H1 (cell line): ENCODE measurements at regions not wholly inside any gene's neighbourhood (a gene's known extent, or its start where the extent isn't known, plus 50 kb on each side); places are given as distances from the start of the nearest gene placed in this dataset.

Experiments
- CTCF ChIA-PET: fragments of 300-600 bp; sonication (Branson Sonifier 250); formaldehyde crosslinking; loops from one replicate; lab custom pipeline; 2021; ENCODE audit not compliant: partially characterized antibody; lab: Charles Lee
- POLR2A ChIA-PET: fragments of 300-600 bp; sonication (Branson Sonifier 250); formaldehyde crosslinking; loops from one replicate; lab custom pipeline; 2021; ENCODE audit warnings: inconsistent platforms; ENCODE audit not compliant: partially characterized antibody; lab: Charles Lee
- DNase-seq, 2 experiments: peaks; one replicate each; pipeline versions ENCODE4 v3.0.0 to v3.0.0-alpha.2; 2010 to 2022; ENCODE audit warnings: low spot score in 2 of 2, low read depth in 1 of 2, mixed read lengths in 1 of 2
- FAIRE-seq: peaks from 2 replicates; lab custom pipeline; 2011; peaks lifted over from hg19 to GRCh38; lab: Jason Lieb, UNC
- H2AFZ ChIP-seq: 2 replicates; pipeline ENCODE4 v1.8.1; 2012; ENCODE audit warnings: low read length, inconsistent platforms
- H2AK5ac ChIP-seq: 2 replicates; pipeline ENCODE4 v1.6.1; 2013; ENCODE audit warnings: low read depth, low read length
- H2BK120ac ChIP-seq: replicated peaks from 2 replicates; pipeline ENCODE3; 2013; ENCODE audit warnings: low read depth, low read length, inconsistent platforms
- H2BK12ac ChIP-seq: 2 replicates; pipeline ENCODE4 v1.6.1; 2013; ENCODE audit warnings: low read depth, low read length
- H2BK15ac ChIP-seq: 2 replicates; pipeline ENCODE4 v1.6.1; 2013; ENCODE audit warnings: low read length
- H2BK20ac ChIP-seq: 2 replicates; pipeline ENCODE4 v1.6.1; 2013; ENCODE audit warnings: low read length
- H2BK5ac ChIP-seq: 2 replicates; pipeline ENCODE4 v1.6.1; 2013; ENCODE audit warnings: low read depth, low read length
- H3K14ac ChIP-seq: 2 replicates; pipeline ENCODE4 v1.6.1; 2013; ENCODE audit warnings: inconsistent platforms; ENCODE audit not compliant: insufficient read length
- H3K18ac ChIP-seq: 2 replicates; pipeline ENCODE4 v1.6.1; 2013; ENCODE audit warnings: low read length; ENCODE audit errors: extremely low read depth
- H3K23ac ChIP-seq: 2 replicates; pipeline ENCODE4 v1.6.1; 2013; ENCODE audit warnings: inconsistent platforms; ENCODE audit not compliant: insufficient read length
- H3K23me2 ChIP-seq: 2 replicates; pipeline ENCODE4 v1.6.1; 2013; ENCODE audit warnings: low read depth, low read length
- H3K27ac ChIP-seq: 2 replicates; pipeline ENCODE4 v1.6.1; 2011; ENCODE audit warnings: low read depth, low read length, inconsistent platforms
- H3K27me3 ChIP-seq, 4 experiments: replicated peaks in 1 of 4; 1 replicate in 1 of 4; 2 replicates in 3 of 4; pipeline versions ENCODE4 v1.6.1 to v1.8.1; 2011 to 2013; ENCODE audit warnings: low read length in 3 of 4, mild to moderate bottlenecking in 3 of 4, inconsistent platforms in 2 of 4, mixed read lengths in 2 of 4, moderate library complexity in 1 of 4; ENCODE audit not compliant: control insufficient read depth in 3 of 4, insufficient read depth in 3 of 4; ENCODE audit errors: extremely low read depth in 1 of 4
- H3K36me3 ChIP-seq, 4 experiments: 2 replicates each; pipeline versions ENCODE4 v1.6.1 to v1.8.1; 2011 to 2013; ENCODE audit warnings: mild to moderate bottlenecking in 4 of 4, low read length in 3 of 4, moderate library complexity in 2 of 4, control low read depth in 1 of 4, inconsistent platforms in 1 of 4; ENCODE audit not compliant: insufficient read depth in 4 of 4, control insufficient read depth in 2 of 4
- H3K4ac ChIP-seq: replicated peaks from 2 replicates; pipeline ENCODE3; 2013; ENCODE audit warnings: low read length, low read depth, mixed read lengths, inconsistent platforms; ENCODE audit not compliant: insufficient read length
- H3K4me1 ChIP-seq, 4 experiments: replicated peaks in 1 of 4; 1 replicate in 1 of 4; 2 replicates in 3 of 4; pipeline versions ENCODE4 v1.6.1 to v1.8.1; 2011 to 2013; ENCODE audit warnings: low read length in 3 of 4, inconsistent platforms in 2 of 4, mixed read lengths in 1 of 4; ENCODE audit not compliant: insufficient read depth in 4 of 4, control insufficient read depth in 3 of 4
- H3K4me2 ChIP-seq, 2 experiments: 2 replicates each; pipeline versions ENCODE4 v1.6.1 to v1.8.1; 2011 to 2013; ENCODE audit warnings: low read depth in 2 of 2, low read length in 2 of 2, control low read depth in 1 of 2, inconsistent platforms in 1 of 2, mild to moderate bottlenecking in 1 of 2; ENCODE audit not compliant: insufficient read depth in 1 of 2
- H3K4me3 ChIP-seq, 4 experiments: fragments of 200-600, 300-600 bp in 1 of 4; sonication (generic), shearing (Covaris generic), sonication (Bioruptor Twin) in 1 of 4; 2 replicates each; pipeline versions ENCODE4 v1.5.1 to v1.8.1; 2011 to 2016; ENCODE audit warnings: low read length in 4 of 4, low read depth in 3 of 4, control low read depth in 2 of 4, inconsistent platforms in 2 of 4, mild to moderate bottlenecking in 2 of 4, mixed read lengths in 1 of 4, moderate library complexity in 1 of 4; ENCODE audit not compliant: insufficient read depth in 2 of 4; ENCODE audit errors: extremely low read depth in 1 of 4
- H3K56ac ChIP-seq: replicated peaks from 2 replicates; pipeline ENCODE3; 2013; ENCODE audit warnings: low read depth, mild to moderate bottlenecking, mixed read lengths, low read length, inconsistent platforms; ENCODE audit not compliant: insufficient read length
- H3K79me1 ChIP-seq: 2 replicates; pipeline ENCODE4 v1.6.1; 2013; ENCODE audit warnings: low read depth, low read length, control low read depth
- H3K79me2 ChIP-seq, 2 experiments: 2 replicates each; pipeline versions ENCODE4 v1.6.1 to v1.8.1; 2012 to 2013; ENCODE audit warnings: low read length in 2 of 2, mild to moderate bottlenecking in 2 of 2, inconsistent platforms in 1 of 2; ENCODE audit not compliant: insufficient read depth in 2 of 2, control insufficient read depth in 1 of 2
- H3K9ac ChIP-seq, 4 experiments: replicated peaks in 1 of 4; 1 replicate in 1 of 4; 2 replicates in 3 of 4; pipeline versions ENCODE4 v1.6.1 to v1.8.1; 2011 to 2013; ENCODE audit warnings: low read depth in 3 of 4, low read length in 3 of 4, control low read depth in 2 of 4, mild to moderate bottlenecking in 2 of 4, moderate library complexity in 2 of 4, inconsistent platforms in 1 of 4; ENCODE audit errors: extremely low read depth in 1 of 4
- H3K9me3 ChIP-seq, 2 experiments: 2 replicates each; pipeline versions ENCODE4 v1.6.1 to v1.8.1; 2012 to 2013; ENCODE audit warnings: mild to moderate bottlenecking in 2 of 2, moderate library complexity in 2 of 2, control low read depth in 1 of 2, inconsistent platforms in 1 of 2, low read depth in 1 of 2, low read length in 1 of 2, mixed read lengths in 1 of 2; ENCODE audit not compliant: insufficient read depth in 2 of 2
- H4K20me1 ChIP-seq, 2 experiments: replicated peaks in 1 of 2; 2 replicates each; pipeline versions ENCODE3 to v1.8.1; 2011 to 2013; ENCODE audit warnings: inconsistent platforms in 2 of 2, low read length in 2 of 2, mild to moderate bottlenecking in 1 of 2; ENCODE audit not compliant: insufficient read depth in 2 of 2, control insufficient read depth in 1 of 2
- H4K5ac ChIP-seq: 2 replicates; pipeline ENCODE4 v1.6.1; 2013; ENCODE audit warnings: low read length, low read depth, mixed read lengths, inconsistent platforms; ENCODE audit not compliant: insufficient read length
- H4K8ac ChIP-seq: 2 replicates; pipeline ENCODE4 v1.8.0; 2013; ENCODE audit warnings: mild to moderate bottlenecking, moderate library complexity, low read length, inconsistent platforms; ENCODE audit not compliant: insufficient read depth; ENCODE audit errors: extremely low read depth
- H4K91ac ChIP-seq: replicated peaks from 2 replicates; pipeline ENCODE3; 2013; ENCODE audit warnings: low read length, mixed read lengths, inconsistent platforms; ENCODE audit not compliant: insufficient read length
- CBX8 ChIP-seq: fragments of 300-800, 300-1000 bp; sonication (generic); IDR thresholded peaks from 2 replicates; pipeline ENCODE4 v1.7.1; 2016; ENCODE audit warnings: low read depth, low read length, borderline replicate concordance
- CHD1 ChIP-seq: IDR thresholded peaks from 2 replicates; pipeline ENCODE4 v1.6.1; 2012; ENCODE audit warnings: low read depth, low read length, improper control_type of control experiment
- GABPA ChIP-seq: IDR thresholded peaks from 2 replicates; pipeline ENCODE4 v1.6.1; 2011; ENCODE audit warnings: mild to moderate bottlenecking, low read length, moderate library complexity, borderline replicate concordance; ENCODE audit not compliant: insufficient read depth
- GTF2F1 ChIP-seq: IDR thresholded peaks from 2 replicates; pipeline ENCODE4 v1.6.1; 2012; ENCODE audit warnings: low read depth, low read length, improper control_type of control experiment, borderline replicate concordance
- NRF1 ChIP-seq: IDR thresholded peaks from 2 replicates; pipeline ENCODE4 v1.6.1; 2011; ENCODE audit warnings: mild to moderate bottlenecking, low read depth, low read length, improper control_type of control experiment
- POLR2A ChIP-seq, 2 experiments: IDR thresholded peaks; 1 replicate in 1 of 2; 2 replicates in 1 of 2; pipeline ENCODE4 v1.6.1; 2011; ENCODE audit warnings: low read depth in 2 of 2, low read length in 2 of 2, mild to moderate bottlenecking in 2 of 2; ENCODE audit errors: control extremely low read depth in 1 of 2
- POLR2AphosphoS5 ChIP-seq: IDR thresholded peaks from 2 replicates; pipeline ENCODE4 v1.6.1; 2011; ENCODE audit warnings: low read depth, low read length
- RBBP5 ChIP-seq: IDR thresholded peaks from 2 replicates; pipeline ENCODE4 v1.7.1; 2012; ENCODE audit warnings: low read depth, mild to moderate bottlenecking, inconsistent platforms, low read length, moderate library complexity, borderline replicate concordance
- RXRA ChIP-seq: IDR thresholded peaks from 2 replicates; pipeline ENCODE4 v1.6.1; 2011; ENCODE audit warnings: low read depth, mild to moderate bottlenecking, low read length, moderate library complexity; ENCODE audit not compliant: insufficient read depth
- SP1 ChIP-seq: IDR thresholded peaks from 2 replicates; pipeline ENCODE4 v1.6.1; 2011; ENCODE audit warnings: low read depth, low read length
- SRF ChIP-seq: IDR thresholded peaks from 2 replicates; pipeline ENCODE4 v1.6.1; 2011; ENCODE audit warnings: mild to moderate bottlenecking, low read depth, low read length, moderate library complexity
- TEAD4 ChIP-seq: IDR thresholded peaks from 2 replicates; pipeline ENCODE4 v1.6.1; 2012; ENCODE audit warnings: low read depth, low read length, inconsistent platforms, mixed read lengths
- USF2 ChIP-seq: IDR thresholded peaks from 2 replicates; pipeline ENCODE4 v1.6.1; 2011; ENCODE audit warnings: low read length, improper control_type of control experiment
- ZNF274 ChIP-seq: IDR thresholded peaks from 2 replicates; pipeline ENCODE4 v1.7.0; 2012; ENCODE audit warnings: low read length, borderline replicate concordance; ENCODE audit errors: extremely low read depth
- WGBS, 2 experiments: shearing (Covaris generic) in 1 of 2; methylation state at CpG; one replicate each; pipeline versions ENCODE4 v1.1.6 to v1.1.7; 2013 to 2015; ENCODE audit warnings: low lambda C conversion rate in 2 of 2, mixed read lengths in 2 of 2, inconsistent platforms in 1 of 2, low coverage in 1 of 2, missing lambda C conversion rate in 1 of 2; ENCODE audit not compliant: insufficient replicate concordance in 2 of 2, insufficient coverage in 1 of 2, insufficient read length in 1 of 2; ENCODE audit errors: extremely low coverage in 1 of 2, missing lambda C conversion rate in 1 of 2; 5-methylcytosine and 5-hydroxymethylcytosine counted together

- 83% methylated on average over 2 of the region's 2 CpGs; no CpG with 5 or more reads in 1 of the 2 experiments for WGBS, 2 experiments
- FAIRE-seq = peak; percentile 13
Measured at GRCh38 chr6:14349507-14349906, 231.9 kb downstream of the CD83 start.

More at GRCh38 chr6:14349507-14349906, 231.9 kb downstream of the CD83 start:
- peaks cover 0 to 3% (median under 1%) of the 10 kb centered on the region in 4 experiments; a peak in 2 of 7 replicates for H3K4me1 ChIP-seq
- H3K56ac ChIP-seq = no peak overlapping the region
- H2BK5ac ChIP-seq = no peak overlapping the region
- H2AFZ ChIP-seq = no peak overlapping the region
- no peak overlapping the region for H3K4ac ChIP-seq
- no peak overlapping the region for H3K18ac ChIP-seq
- TF ChIP-seq USF2 (no peak), ZNF274 (no peak), CHD1 (no peak), POLR2AphosphoS5 (no peak), SRF (no peak), POLR2A (IDR thresholded peaks at IDR 0.05; ENCODE audit: control extremely low read depth in 1 of 2, low read depth in 2 of 2, low read length in 2 of 2) (no peak), TEAD4 (no peak), SP1 (no peak), CBX8 (no peak), RBBP5 (no peak), NRF1 (no peak), GABPA (no peak), RXRA (no peak), GTF2F1 (no peak)
- no peak overlapping the region for H3K14ac ChIP-seq
- H3K79me1 ChIP-seq = no peaks in the 10 kb centered on the region
- no peak overlapping the region for H4K8ac ChIP-seq
- no peak overlapping the region for H3K23ac ChIP-seq
- no peak overlapping the region for H3K4me3 ChIP-seq
- H2BK120ac ChIP-seq = no peak overlapping the region
- H3K9ac ChIP-seq = no peak overlapping the region
- no peaks in the 10 kb centered on the region for H3K23me2 ChIP-seq
- POLR2A ChIA-PET = no interaction called here
- no peak overlapping the region for H3K27ac ChIP-seq
- H3K4me2 ChIP-seq = no peak overlapping the region
- H3K79me2 ChIP-seq = no peaks in the 10 kb centered on the region
- H3K9me3 ChIP-seq = peaks cover 0 to 8% of the 10 kb centered on the region in 2 experiments; a peak in 2 of 4 replicates
- CTCF ChIA-PET = interaction anchor here (1.6 to 3.2 kb wide), 2 partner anchors 28 to 33 kb away, joined by 4 to 13 read pairs; no protein-coding TSS in a partner anchor
- no peaks in the 10 kb centered on the region; a peak in 1 of 7 replicates for H3K27me3 ChIP-seq
- no peak overlapping the region for H2AK5ac ChIP-seq
- H4K20me1 ChIP-seq = no peaks in the 10 kb centered on the region
- no peak overlapping the region for H4K5ac ChIP-seq
- H3K36me3 ChIP-seq = no peaks in the 10 kb centered on the region
- H2BK20ac ChIP-seq = no peak overlapping the region
- no peak overlapping the region for H2BK15ac ChIP-seq
- no peak for DNase-seq
- no peak overlapping the region for H2BK12ac ChIP-seq
- no peak overlapping the region for H4K91ac ChIP-seq
